GM12892 (cell line): ENCODE measurements at regions not wholly inside any gene's neighbourhood (a gene's known extent, or its start where the extent isn't known, plus 50 kb on each side); places are given as distances from the start of the nearest gene placed in this dataset.

Experiments used
- DNase-seq: peaks from one replicate; pipeline ENCODE4 v3.0.0; 2011; ENCODE audit not compliant: insufficient read length
- FAIRE-seq: peaks from 2 replicates; lab custom pipeline; 2011; peaks lifted over from hg19 to GRCh38; lab: Jason Lieb, UNC
- POLR2A ChIP-seq: IDR thresholded peaks from 2 replicates; pipeline ENCODE4 v1.6.1; 2011; ENCODE audit warnings: low read depth, low read length, control low read depth
- POLR2AphosphoS5 ChIP-seq: IDR thresholded peaks from 2 replicates; pipeline ENCODE4 v1.6.1; 2011; ENCODE audit warnings: low read depth, low read length, control low read depth
- TAF1 ChIP-seq: IDR thresholded peaks from 2 replicates; pipeline ENCODE4 v1.6.1; 2011; ENCODE audit warnings: low read depth, mild to moderate bottlenecking, control low read depth, low read length, borderline replicate concordance

GRCh38 chr5:13063088-13063487 lies 881.4 kb downstream of the DNAH5 start:
- FAIRE-seq, result no peak
- TF ChIP-seq POLR2A (no peak), TAF1 (no peak), POLR2AphosphoS5 (no peak)

GRCh38 chr5:13045897-13046551 lies 898.5 kb downstream of the DNAH5 start:
- no peak for FAIRE-seq
- TF ChIP-seq POLR2AphosphoS5 (no peak), TAF1 (no peak), POLR2A (no peak)
- DNase-seq, result no peak

More at GRCh38 chr5:13063088-13063487, 881.4 kb downstream of the DNAH5 start:
- no peak for DNase-seq

GRCh38 chr5:13034061-13034460 lies 910.4 kb downstream of the DNAH5 start:
- TF ChIP-seq TAF1, result no peak
- TF ChIP-seq POLR2A, result no peak
- TF ChIP-seq POLR2AphosphoS5, result no peak
- DNase-seq, result no peak
- FAIRE-seq, result no peak

GRCh38 chr5:13029211-13029610 lies 915.3 kb downstream of the DNAH5 start:
- FAIRE-seq (no peak), DNase-seq (no peak)
- no peak for TF ChIP-seq TAF1
- TF ChIP-seq POLR2A, result no peak
- TF ChIP-seq POLR2AphosphoS5, result no peak

GRCh38 chr5:13027874-13028273 lies 916.6 kb downstream of the DNAH5 start:
- DNase-seq (no peak), FAIRE-seq (no peak)
- TF ChIP-seq POLR2AphosphoS5, result no peak
- no peak for TF ChIP-seq TAF1
- TF ChIP-seq POLR2A, result no peak

- DNase-seq (no peak), FAIRE-seq (no peak)
- no peak for TF ChIP-seq POLR2AphosphoS5
Observed at GRCh38 chr5:13019729-13020128, 924.8 kb downstream of the DNAH5 start.

- FAIRE-seq (no peak), DNase-seq (no peak)
- TF ChIP-seq TAF1 (no peak), POLR2A (no peak), POLR2AphosphoS5 (no peak)
Observed at GRCh38 chr5:13003457-13003856, 941.0 kb downstream of the DNAH5 start.

GRCh38 chr5:12999667-13000066 lies 944.8 kb downstream of the DNAH5 start:
- FAIRE-seq (no peak), DNase-seq (no peak)
- TF ChIP-seq TAF1, result no peak
- no peak for TF ChIP-seq POLR2A
- no peak for TF ChIP-seq POLR2AphosphoS5

GRCh38 chr5:12985142-12985541 lies 959.3 kb downstream of the DNAH5 start:
- DNase-seq (no peak), FAIRE-seq (no peak)
- TF ChIP-seq POLR2AphosphoS5, result no peak
- TF ChIP-seq POLR2A, result no peak
- TF ChIP-seq TAF1, result no peak

- TF ChIP-seq POLR2AphosphoS5, result no peak
- TF ChIP-seq TAF1, result no peak
- no peak for TF ChIP-seq POLR2A
- DNase-seq, result no peak
- FAIRE-seq, result no peak
Observed at GRCh38 chr5:12974856-12975255, 969.6 kb downstream of the DNAH5 start.

- TF ChIP-seq POLR2A, result no peak
- no peak for TF ChIP-seq TAF1
- no peak for TF ChIP-seq POLR2AphosphoS5
- DNase-seq, result no peak
- FAIRE-seq, result no peak
Observed at GRCh38 chr5:12965804-12966203, 978.7 kb downstream of the DNAH5 start.

- DNase-seq (no peak), FAIRE-seq (no peak)
- TF ChIP-seq TAF1 (no peak), POLR2A (no peak), POLR2AphosphoS5 (no peak)
Observed at GRCh38 chr5:12959713-12960112, 984.8 kb downstream of the DNAH5 start.

- DNase-seq, result no peak
- FAIRE-seq, result no peak
- no peak for TF ChIP-seq POLR2AphosphoS5
Observed at GRCh38 chr5:12952409-12952808, 992.1 kb downstream of the DNAH5 start.
